ENCODE measurements at regions not wholly inside any gene's neighbourhood (a gene's known extent, or its start where the extent isn't known, plus 50 kb on each side); places are given as distances from the start of the nearest gene placed in this dataset.
"Not testable (repeated sequence)": the region's sequence is repeated elsewhere in the genome, so short reads cannot be mapped to it uniquely, and the experiment has no call there.

DNA sequence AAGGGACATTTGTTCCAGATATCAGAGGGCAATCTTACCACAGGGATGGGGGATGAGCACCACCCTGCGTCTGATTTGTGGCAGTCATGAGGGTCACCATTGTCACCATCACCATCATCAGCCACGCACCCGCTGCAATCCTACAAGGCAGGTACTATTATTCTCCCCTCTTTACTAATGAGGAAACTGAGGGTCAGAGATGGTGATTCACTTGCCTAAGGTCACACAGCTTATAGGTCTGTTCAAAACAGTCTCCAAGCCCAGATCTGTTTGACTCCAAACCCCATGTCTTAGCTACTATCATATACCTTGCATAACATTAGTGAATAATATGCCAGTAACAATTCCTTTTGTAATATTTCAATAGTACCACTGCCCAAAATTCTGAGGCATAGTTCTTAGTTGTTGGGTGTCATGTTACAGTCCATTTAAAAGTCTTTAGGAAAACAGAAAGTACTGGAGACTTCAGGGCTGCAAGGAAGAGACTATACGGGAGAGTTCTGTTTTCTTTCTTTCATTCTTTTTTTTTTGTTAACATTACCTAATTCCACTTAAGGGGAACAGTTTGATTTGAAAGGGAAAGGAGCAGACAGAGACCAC is 166.4 kb downstream of the C16orf95 start:
- H3K4me1 ChIP-seq (ENCODE audit: low read depth): no peaks in the 10 kb centered on the region
- DNase-seq (ENCODE audit: low read depth in 1 of 2, low spot score in 1 of 2): no peak
- H3K9me3 ChIP-seq (ENCODE audit: low read depth): no peaks in the 10 kb centered on the region
- no peaks in the 10 kb centered on the region for H3K36me3 ChIP-seq
- TF ChIP-seq, protein P1, sequence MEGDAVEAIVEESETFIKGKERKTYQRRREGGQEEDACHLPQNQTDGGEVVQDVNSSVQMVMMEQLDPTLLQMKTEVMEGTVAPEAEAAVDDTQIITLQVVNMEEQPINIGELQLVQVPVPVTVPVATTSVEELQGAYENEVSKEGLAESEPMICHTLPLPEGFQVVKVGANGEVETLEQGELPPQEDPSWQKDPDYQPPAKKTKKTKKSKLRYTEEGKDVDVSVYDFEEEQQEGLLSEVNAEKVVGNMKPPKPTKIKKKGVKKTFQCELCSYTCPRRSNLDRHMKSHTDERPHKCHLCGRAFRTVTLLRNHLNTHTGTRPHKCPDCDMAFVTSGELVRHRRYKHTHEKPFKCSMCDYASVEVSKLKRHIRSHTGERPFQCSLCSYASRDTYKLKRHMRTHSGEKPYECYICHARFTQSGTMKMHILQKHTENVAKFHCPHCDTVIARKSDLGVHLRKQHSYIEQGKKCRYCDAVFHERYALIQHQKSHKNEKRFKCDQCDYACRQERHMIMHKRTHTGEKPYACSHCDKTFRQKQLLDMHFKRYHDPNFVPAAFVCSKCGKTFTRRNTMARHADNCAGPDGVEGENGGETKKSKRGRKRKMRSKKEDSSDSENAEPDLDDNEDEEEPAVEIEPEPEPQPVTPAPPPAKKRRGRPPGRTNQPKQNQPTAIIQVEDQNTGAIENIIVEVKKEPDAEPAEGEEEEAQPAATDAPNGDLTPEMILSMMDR (IDR thresholded peaks at IDR 0.05; ENCODE audit: low read depth, low read length): no peak
- no peaks in the 10 kb centered on the region for H3K27me3 ChIP-seq
- H3K4me3 ChIP-seq: no peak overlapping the region
- no peak overlapping the region for H3K27ac ChIP-seq

GRCh38 chr16:87152221-87152755 is 164.9 kb downstream of the C16orf95 start:
- no peaks in the 10 kb centered on the region for H3K4me1 ChIP-seq (ENCODE audit: low read depth)
- TF ChIP-seq, protein P1 (IDR thresholded peaks at IDR 0.05; ENCODE audit: low read depth, low read length): no peak
- no peak for DNase-seq (ENCODE audit: low read depth in 1 of 2, low spot score in 1 of 2)

DNA sequence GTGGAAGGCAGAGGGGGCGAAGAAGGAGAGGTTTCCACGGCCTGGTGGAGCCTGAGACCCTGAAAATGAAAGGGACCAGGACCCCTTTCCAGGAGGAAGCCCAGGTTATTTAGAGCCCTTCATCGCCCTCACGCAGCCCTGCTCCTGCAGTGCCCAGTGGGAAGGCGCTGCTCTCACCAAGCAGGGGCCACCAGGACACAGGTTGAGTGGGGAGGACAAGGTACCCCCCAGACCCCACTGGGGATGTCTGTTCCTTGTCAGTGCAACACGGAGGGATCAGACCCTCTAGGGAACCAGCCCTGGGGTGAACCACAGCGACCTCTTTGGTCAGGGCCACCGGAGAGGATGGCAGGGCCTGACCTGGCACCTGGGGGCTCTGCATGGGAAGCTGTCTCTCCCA is 163.9 kb downstream of the C16orf95 start:
- Histone ChIP-seq H3K36me3 (no peaks in the 10 kb centered on the region), H3K27me3 (no peaks in the 10 kb centered on the region), H3K4me1 (ENCODE audit: low read depth) (no peaks in the 10 kb centered on the region), H3K27ac (no peak overlapping the region), H3K4me3 (no peak overlapping the region), H3K9me3 (ENCODE audit: low read depth) (no peaks in the 10 kb centered on the region)
- TF ChIP-seq, protein P1 (IDR thresholded peaks at IDR 0.05; ENCODE audit: low read depth, low read length): no peak
- DNase-seq (ENCODE audit: low read depth in 1 of 2, low spot score in 1 of 2): no peak

More at GRCh38 chr16:87152221-87152755, 164.9 kb downstream of the C16orf95 start:
- H3K4me3 ChIP-seq: no peak overlapping the region
- H3K27ac ChIP-seq: no peak overlapping the region
- no peaks in the 10 kb centered on the region for H3K27me3 ChIP-seq
- no peaks in the 10 kb centered on the region for H3K36me3 ChIP-seq
- no peaks in the 10 kb centered on the region for H3K9me3 ChIP-seq (ENCODE audit: low read depth)

DNA sequence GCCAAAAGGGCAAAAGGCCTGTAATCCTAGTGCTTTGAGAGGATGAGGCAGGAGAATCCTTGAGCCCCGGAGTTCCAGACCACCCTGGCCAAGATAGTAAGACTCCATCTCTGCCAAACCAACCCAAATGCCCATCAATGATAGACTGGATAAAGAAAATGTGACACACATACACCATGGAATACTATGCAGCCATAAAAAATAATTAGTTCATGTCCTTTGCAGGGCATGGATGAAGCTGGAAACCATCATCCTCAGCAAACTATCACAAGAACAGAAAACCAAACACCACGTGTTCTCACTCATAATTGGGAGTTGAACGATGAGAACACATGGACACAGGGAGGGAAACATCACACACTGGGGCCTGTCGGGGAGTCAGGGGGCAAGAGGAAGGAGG is 161.9 kb downstream of the C16orf95 start:
- H3K27ac ChIP-seq; DNase-seq (ENCODE audit: low read depth in 1 of 2, low spot score in 1 of 2); H3K9me3 ChIP-seq (ENCODE audit: low read depth); H3K27me3 ChIP-seq; H3K4me3 ChIP-seq; H3K4me1 ChIP-seq (ENCODE audit: low read depth); H3K36me3 ChIP-seq: not testable (repeated sequence)

DNA sequence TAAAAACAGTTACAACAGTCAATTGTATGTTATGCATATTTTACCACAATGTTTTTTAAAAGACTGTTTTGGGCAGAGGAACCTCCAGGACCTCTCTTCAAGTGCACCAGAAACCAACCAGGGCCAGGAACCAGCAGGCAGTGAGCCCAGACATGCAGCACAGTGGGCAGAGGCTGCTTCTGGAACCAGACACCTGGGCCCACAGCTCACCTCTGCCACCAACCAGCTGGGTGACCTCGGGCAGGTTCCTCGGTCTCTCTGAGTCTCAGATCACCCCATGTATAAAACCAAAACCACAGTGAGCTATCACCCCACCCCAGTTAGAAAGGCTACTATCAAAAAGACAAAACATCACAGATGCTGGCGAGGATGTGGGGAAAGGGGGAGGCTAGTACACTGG is 161.0 kb downstream of the C16orf95 start:
- no peaks in the 10 kb centered on the region for H3K36me3 ChIP-seq
- TF ChIP-seq, protein P1 (IDR thresholded peaks at IDR 0.05; ENCODE audit: low read depth, low read length): no peak
- H3K27me3 ChIP-seq: no peaks in the 10 kb centered on the region
- no peak overlapping the region for H3K4me3 ChIP-seq
- no peak overlapping the region for H3K27ac ChIP-seq
- H3K4me1 ChIP-seq (ENCODE audit: low read depth): no peaks in the 10 kb centered on the region
- no peak for DNase-seq (ENCODE audit: low read depth in 1 of 2, low spot score in 1 of 2)
- H3K9me3 ChIP-seq (ENCODE audit: low read depth): no peaks in the 10 kb centered on the region

DNA sequence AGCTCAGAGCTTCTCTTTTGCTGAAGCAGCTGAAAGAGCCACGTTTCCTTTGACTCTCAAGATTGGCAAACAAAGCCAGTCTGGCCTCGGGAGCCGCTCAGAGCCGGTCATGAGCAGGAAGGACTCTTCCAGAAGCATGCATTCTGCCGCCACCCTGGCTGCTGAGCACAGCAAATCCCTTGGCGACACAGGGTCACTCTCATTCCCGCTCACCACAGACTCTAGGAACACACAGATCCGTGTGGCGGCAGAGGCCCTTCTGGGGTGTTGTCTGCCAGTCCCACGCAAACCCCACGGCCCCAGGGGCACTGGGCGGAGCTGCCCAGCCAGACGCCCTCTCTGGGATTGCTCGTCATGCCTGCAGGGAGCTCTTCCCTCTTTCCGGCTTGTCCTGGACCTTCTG is 157.0 kb downstream of the C16orf95 start:
- DNase-seq (ENCODE audit: low read depth in 1 of 2, low spot score in 1 of 2): peak in 1 of 2 donors; percentile 20
- H3K4me3 ChIP-seq: no peak overlapping the region
- H3K4me1 ChIP-seq (ENCODE audit: low read depth): no peaks in the 10 kb centered on the region
- no peaks in the 10 kb centered on the region for H3K27me3 ChIP-seq
- TF ChIP-seq, protein P1 (IDR thresholded peaks at IDR 0.05; ENCODE audit: low read depth, low read length): no peak
- H3K9me3 ChIP-seq (ENCODE audit: low read depth): no peaks in the 10 kb centered on the region
- H3K27ac ChIP-seq: no peak overlapping the region
- no peaks in the 10 kb centered on the region for H3K36me3 ChIP-seq

All from cardiac muscle cell (in vitro differentiated cells and primary cell).